OCI-LY7 (cell line): ENCODE measurements at regions not wholly inside any gene's neighbourhood (a gene's known extent, or its start where the extent isn't known, plus 50 kb on each side); places are given as distances from the start of the nearest gene placed in this dataset.

Source experiments
- BruUV-seq: library from RNA; stranded (reverse); fragments of 400-500 nt; replicated peaks from 2 replicates; lab custom pipeline; 2021; lab: Mats Ljungman, UMichigan
- CTCF ChIA-PET: fragments of 300-600 bp; sonication (Branson Sonifier 250); formaldehyde crosslinking; loops from one replicate; lab custom pipeline; 2022; ENCODE audit warnings: antibody characterized with exemption; ENCODE audit not compliant: unreplicated experiment; lab: Charles Lee
- POLR2A ChIA-PET: fragments of 300-600 bp; sonication (Branson Sonifier 250); formaldehyde crosslinking; loops from one replicate; lab custom pipeline; 2022; ENCODE audit warnings: antibody characterized with exemption; lab: Charles Lee
- DNase-seq: peaks from one replicate; pipeline ENCODE4 v3.0.0-alpha.2; 2015; ENCODE audit warnings: low spot score
- H2AFZ ChIP-seq: fragments of 200-600 bp; sonication (generic), shearing (Covaris generic); 2 replicates; pipeline ENCODE4 v1.6.1; 2014; ENCODE audit warnings: mild to moderate bottlenecking, antibody characterized with exemption, low read length, moderate library complexity
- H3K27ac ChIP-seq: fragments of 200-600 bp; sonication (generic); 2 replicates; pipeline ENCODE4 v1.5.1; 2014; ENCODE audit warnings: mixed run types, low read depth, mild to moderate bottlenecking, moderate library complexity, low read length, inconsistent platforms; ENCODE audit not compliant: poor library complexity, severe bottlenecking
- H3K36me3 ChIP-seq: fragments of 200-600 bp; sonication (generic); 2 replicates; pipeline ENCODE4 v1.6.1; 2014; ENCODE audit warnings: mild to moderate bottlenecking, antibody characterized with exemption, low read length, moderate library complexity, mixed read lengths; ENCODE audit not compliant: insufficient read depth
- H3K4me1 ChIP-seq: fragments of 200-600 bp; sonication (generic); 2 replicates; pipeline ENCODE4 v1.5.1; 2014; ENCODE audit warnings: mild to moderate bottlenecking, low read length; ENCODE audit not compliant: insufficient read depth, poor library complexity, severe bottlenecking
- H3K4me2 ChIP-seq: fragments of 200-600 bp; sonication (generic); 2 replicates; pipeline ENCODE4 v1.6.1; 2014; ENCODE audit warnings: mild to moderate bottlenecking, low read length
- H3K4me3 ChIP-seq: fragments of 200-600 bp; sonication (generic); 2 replicates; pipeline ENCODE4 v1.5.1; 2014; ENCODE audit warnings: mild to moderate bottlenecking, low read depth, low read length; ENCODE audit not compliant: poor library complexity, severe bottlenecking
- H3K79me2 ChIP-seq: fragments of 200-600 bp; sonication (generic); 2 replicates; pipeline ENCODE4 v1.6.1; 2016; ENCODE audit warnings: low read depth, mild to moderate bottlenecking, low read length, moderate library complexity, mixed read lengths; ENCODE audit not compliant: insufficient read depth
- H3K9me2 ChIP-seq: fragments of 200-600 bp; sonication (generic); 2 replicates; pipeline ENCODE4 v1.6.1; 2016; ENCODE audit warnings: mild to moderate bottlenecking, low read length, mixed read lengths; ENCODE audit not compliant: insufficient read depth
- H3K9me3 ChIP-seq: fragments of 200-600 bp; sonication (generic); 2 replicates; pipeline ENCODE4 v1.6.1; 2014; ENCODE audit warnings: mild to moderate bottlenecking, mixed run types, low read length, mixed read lengths
- H4K20me1 ChIP-seq: fragments of 200-600 bp; sonication (generic); 2 replicates; pipeline ENCODE4 v1.6.1; 2014; ENCODE audit warnings: mild to moderate bottlenecking, antibody characterized with exemption, low read length, moderate library complexity, mixed read lengths; ENCODE audit not compliant: insufficient read depth
- EZH2phosphoT487 ChIP-seq: fragments of 200-600 bp; sonication (generic); IDR thresholded peaks from 2 replicates; pipeline ENCODE4 v1.6.1; 2018; ENCODE audit warnings: low read depth, borderline replicate concordance, mild to moderate bottlenecking, mixed run types, antibody characterized with exemption, low read length, moderate library complexity, mixed read lengths
- intact Hi-C: fragments of 100-400 bp; cut with micrococcal nuclease; formaldehyde crosslinking; loops from one replicate; pipeline ENCODE4 v1.10.0; 2022; ENCODE audit not compliant: unreplicated experiment
- TF ChIP-seq, protein P1 (sequence below): fragments of 200-600 bp; sonication (generic); conservative IDR thresholded peaks from 2 replicates; pipeline ENCODE4 v1.5.1; 2014; ENCODE audit warnings: mild to moderate bottlenecking, antibody characterized with exemption, low read length, moderate library complexity, mixed read lengths

DNA sequence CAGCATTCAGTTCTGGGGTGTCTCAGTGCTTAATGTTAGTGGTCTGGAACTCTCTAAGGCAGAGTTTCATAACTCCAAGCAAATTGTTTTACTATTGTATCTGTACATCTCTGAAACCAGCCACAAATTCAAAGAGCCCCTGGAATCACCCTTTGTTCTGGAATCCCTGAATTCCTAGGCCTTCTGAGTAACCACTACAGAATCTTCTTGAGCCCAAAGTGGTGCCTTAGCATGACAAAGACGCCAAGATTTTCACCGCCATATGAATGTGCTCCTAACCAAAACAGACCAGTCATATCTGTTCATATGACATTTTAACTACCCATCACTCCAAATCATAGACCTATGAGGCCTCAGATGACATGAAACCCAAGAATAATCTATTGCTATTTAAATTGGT, 668.1 kb downstream of the EPHA4 start:
- Histone ChIP-seq H3K9me2 (no peaks in the 10 kb centered on the region), H3K4me1 (no peaks in the 10 kb centered on the region), H3K79me2 (no peaks in the 10 kb centered on the region), H2AFZ (no peak overlapping the region), H4K20me1 (no peaks in the 10 kb centered on the region), H3K4me2 (no peak overlapping the region), H3K4me3 (no peak overlapping the region), H3K27ac (no peak overlapping the region), H3K9me3 (no peaks in the 10 kb centered on the region), H3K36me3 (no peaks in the 10 kb centered on the region)
- ChIA-PET POLR2A (interaction anchor here (0.9 kb wide), 1 partner anchor 21 kb away, joined by 3 read pairs; no protein-coding TSS in a partner anchor), CTCF (no interaction called here)
- no peak for TF ChIP-seq EZH2phosphoT487
- TF ChIP-seq, protein P1, sequence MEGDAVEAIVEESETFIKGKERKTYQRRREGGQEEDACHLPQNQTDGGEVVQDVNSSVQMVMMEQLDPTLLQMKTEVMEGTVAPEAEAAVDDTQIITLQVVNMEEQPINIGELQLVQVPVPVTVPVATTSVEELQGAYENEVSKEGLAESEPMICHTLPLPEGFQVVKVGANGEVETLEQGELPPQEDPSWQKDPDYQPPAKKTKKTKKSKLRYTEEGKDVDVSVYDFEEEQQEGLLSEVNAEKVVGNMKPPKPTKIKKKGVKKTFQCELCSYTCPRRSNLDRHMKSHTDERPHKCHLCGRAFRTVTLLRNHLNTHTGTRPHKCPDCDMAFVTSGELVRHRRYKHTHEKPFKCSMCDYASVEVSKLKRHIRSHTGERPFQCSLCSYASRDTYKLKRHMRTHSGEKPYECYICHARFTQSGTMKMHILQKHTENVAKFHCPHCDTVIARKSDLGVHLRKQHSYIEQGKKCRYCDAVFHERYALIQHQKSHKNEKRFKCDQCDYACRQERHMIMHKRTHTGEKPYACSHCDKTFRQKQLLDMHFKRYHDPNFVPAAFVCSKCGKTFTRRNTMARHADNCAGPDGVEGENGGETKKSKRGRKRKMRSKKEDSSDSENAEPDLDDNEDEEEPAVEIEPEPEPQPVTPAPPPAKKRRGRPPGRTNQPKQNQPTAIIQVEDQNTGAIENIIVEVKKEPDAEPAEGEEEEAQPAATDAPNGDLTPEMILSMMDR: no peak
- no peak for DNase-seq
- no TSS peak for BruUV-seq
- intact Hi-C loops: no loop called here

DNA sequence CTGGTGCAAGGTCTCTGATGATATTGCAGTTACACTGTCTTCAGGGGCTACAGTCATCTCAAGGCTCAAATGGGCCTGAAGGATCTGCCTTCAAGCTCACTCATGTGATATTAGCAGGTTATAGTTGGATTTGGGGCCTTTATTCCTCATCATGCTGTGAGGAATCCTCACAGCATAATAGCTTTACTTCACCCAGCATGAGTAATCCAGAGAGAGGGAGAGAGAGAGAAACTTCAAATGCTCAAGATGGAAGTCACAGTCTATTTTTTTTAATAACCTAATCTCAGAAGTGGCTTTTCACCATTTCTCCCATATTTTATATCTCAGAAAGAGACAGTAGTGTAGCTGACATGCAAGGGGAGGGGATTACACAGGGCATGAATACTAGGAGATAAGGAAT, 658.7 kb downstream of the EPHA4 start:
- H3K9me3 ChIP-seq: no peaks in the 10 kb centered on the region
- H2AFZ ChIP-seq: no peak overlapping the region
- ChIA-PET POLR2A (interaction anchor here (0.6 kb wide), 1 partner anchor 962 kb away, joined by 4 read pairs; no protein-coding TSS in a partner anchor), CTCF (interaction anchor here (0.6 kb wide), 1 partner anchor 44 kb away, joined by 3 read pairs; no protein-coding TSS in a partner anchor)
- no peaks in the 10 kb centered on the region for H3K36me3 ChIP-seq
- no peak overlapping the region for H3K4me2 ChIP-seq
- intact Hi-C loops: no loop called here
- H3K9me2 ChIP-seq: no peaks in the 10 kb centered on the region
- H3K4me1 ChIP-seq: no peaks in the 10 kb centered on the region
- no peaks in the 10 kb centered on the region for H3K79me2 ChIP-seq
- H4K20me1 ChIP-seq: no peaks in the 10 kb centered on the region
- no TSS peak for BruUV-seq
- no peak overlapping the region for H3K27ac ChIP-seq
- DNase-seq: no peak
- H3K4me3 ChIP-seq: no peak overlapping the region
- no peak for TF ChIP-seq EZH2phosphoT487
- TF ChIP-seq, protein P1: no peak

DNA sequence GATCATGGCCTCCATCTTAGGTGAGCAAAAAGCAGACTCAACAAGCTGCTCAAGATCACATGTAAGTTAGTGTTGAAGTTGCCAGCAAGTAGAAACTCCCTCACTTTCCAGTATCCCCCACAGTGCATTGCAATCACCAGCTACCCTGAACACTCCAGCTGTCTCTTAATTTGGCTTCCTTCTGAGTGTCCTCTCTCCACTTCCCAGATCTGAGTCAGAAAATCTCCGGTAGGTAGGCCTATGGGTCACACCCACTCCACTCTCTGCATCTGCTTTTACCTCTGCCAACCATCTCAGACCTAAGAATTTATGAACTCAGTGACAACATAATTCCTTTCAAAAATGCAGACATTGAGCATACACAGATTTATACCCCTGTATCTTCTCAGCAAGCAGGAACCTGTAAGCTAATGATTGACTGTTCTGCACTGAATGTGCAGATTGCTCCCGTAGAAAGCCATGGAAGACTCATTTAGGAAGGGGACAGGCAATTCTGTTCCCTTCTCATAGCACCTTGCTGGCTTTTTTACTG, 656.9 kb downstream of the EPHA4 start:
- intact Hi-C loops: no loop called here
- Histone ChIP-seq H3K4me3 (no peak overlapping the region), H3K4me2 (no peak overlapping the region), H4K20me1 (no peaks in the 10 kb centered on the region), H2AFZ (no peak overlapping the region), H3K9me3 (no peaks in the 10 kb centered on the region), H3K27ac (no peak overlapping the region), H3K36me3 (no peaks in the 10 kb centered on the region), H3K79me2 (no peaks in the 10 kb centered on the region), H3K4me1 (no peaks in the 10 kb centered on the region), H3K9me2 (no peaks in the 10 kb centered on the region)
- POLR2A ChIA-PET: interaction anchor here (0.5 to 0.7 kb wide), 3 partner anchors 23 to 473 kb away, joined by 3 to 4 read pairs (median 4); no protein-coding TSS in a partner anchor
- no peak for DNase-seq
- TF ChIP-seq, protein P1: no peak
- no peak for TF ChIP-seq EZH2phosphoT487
- CTCF ChIA-PET: no interaction called here
- BruUV-seq: no TSS peak
